Raji (cell line): ENCODE measurements at regions not wholly inside any gene's neighbourhood (a gene's known extent, or its start where the extent isn't known, plus 50 kb on each side); places are given as distances from the start of the nearest gene placed in this dataset.

Source experiments
- POLR2A ChIP-seq: IDR thresholded peaks from 2 replicates; pipeline ENCODE4 v1.6.1; 2011; ENCODE audit warnings: low read depth, low read length, control low read depth; ENCODE audit not compliant: insufficient read depth

DNA sequence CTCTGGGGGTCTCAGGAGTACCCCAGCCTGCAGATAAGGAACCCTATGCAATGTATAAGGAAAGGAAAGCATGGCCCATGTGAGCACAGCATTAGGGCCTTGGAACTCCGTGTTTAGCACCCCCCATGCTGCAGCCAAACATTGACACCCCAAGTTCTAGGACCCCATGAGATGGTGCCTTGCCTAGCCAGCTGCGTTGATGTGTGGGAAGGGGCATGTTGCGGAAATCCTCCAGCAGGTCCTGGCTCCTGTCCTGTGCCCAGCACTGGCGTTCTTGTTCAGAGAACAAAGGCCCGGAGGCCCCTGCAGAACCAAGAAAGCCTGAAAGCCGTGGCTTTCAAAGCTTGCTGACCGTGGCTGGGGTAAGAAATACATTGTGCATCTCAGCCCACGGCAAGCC is 99.4 kb upstream of the DIO3 start:
- TF ChIP-seq POLR2A: no peak

GRCh38 chr14:101462726-101463565 is 98.3 kb upstream of the DIO3 start:
- no peak for TF ChIP-seq POLR2A

GRCh38 chr14:101463566-101464171 is 97.6 kb upstream of the DIO3 start:
- TF ChIP-seq POLR2A: no peak

DNA sequence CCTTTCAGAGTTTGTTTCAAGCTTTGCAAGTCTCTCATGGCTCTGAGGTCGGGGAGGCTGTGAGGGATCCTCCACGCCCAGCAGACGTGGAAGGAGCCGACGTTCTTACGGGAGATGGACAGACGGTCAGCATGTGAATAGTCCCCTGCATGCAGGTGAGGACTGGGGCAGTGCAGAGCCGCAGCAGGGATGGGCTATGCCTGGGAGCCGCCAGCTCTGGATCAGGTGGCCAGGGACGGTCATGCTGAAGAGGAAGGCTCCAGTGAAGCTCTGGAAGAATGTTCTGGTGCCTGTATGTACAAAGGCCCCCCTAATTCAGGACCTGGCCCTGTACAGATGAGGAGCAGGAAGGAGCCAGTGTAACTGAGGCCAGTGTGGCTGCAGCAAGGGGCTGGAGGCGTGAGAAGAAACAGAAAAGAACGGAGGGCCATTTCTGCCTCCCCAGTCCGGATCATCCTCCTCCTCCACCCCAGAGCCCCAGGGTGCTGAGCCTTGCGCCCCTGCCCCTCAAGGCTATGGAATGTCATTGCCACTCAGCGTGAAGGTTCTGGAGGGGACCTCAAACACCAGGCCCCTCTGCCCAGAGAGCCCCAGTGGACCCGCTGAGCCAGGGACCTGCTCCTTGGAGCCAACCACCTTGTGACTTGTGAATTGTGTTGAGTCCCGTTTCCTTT is 96.8 kb upstream of the DIO3 start:
- TF ChIP-seq POLR2A: no peak

- no peak for TF ChIP-seq POLR2A
These were observed 96.1 kb upstream of the DIO3 start for GRCh38 chr14:101464984-101465794.

- no peak for TF ChIP-seq POLR2A
These were observed 95.4 kb upstream of the DIO3 start for GRCh38 chr14:101465795-101466448.

GRCh38 chr14:101466456-101467180 is 94.7 kb upstream of the DIO3 start:
- TF ChIP-seq POLR2A: no peak

DNA sequence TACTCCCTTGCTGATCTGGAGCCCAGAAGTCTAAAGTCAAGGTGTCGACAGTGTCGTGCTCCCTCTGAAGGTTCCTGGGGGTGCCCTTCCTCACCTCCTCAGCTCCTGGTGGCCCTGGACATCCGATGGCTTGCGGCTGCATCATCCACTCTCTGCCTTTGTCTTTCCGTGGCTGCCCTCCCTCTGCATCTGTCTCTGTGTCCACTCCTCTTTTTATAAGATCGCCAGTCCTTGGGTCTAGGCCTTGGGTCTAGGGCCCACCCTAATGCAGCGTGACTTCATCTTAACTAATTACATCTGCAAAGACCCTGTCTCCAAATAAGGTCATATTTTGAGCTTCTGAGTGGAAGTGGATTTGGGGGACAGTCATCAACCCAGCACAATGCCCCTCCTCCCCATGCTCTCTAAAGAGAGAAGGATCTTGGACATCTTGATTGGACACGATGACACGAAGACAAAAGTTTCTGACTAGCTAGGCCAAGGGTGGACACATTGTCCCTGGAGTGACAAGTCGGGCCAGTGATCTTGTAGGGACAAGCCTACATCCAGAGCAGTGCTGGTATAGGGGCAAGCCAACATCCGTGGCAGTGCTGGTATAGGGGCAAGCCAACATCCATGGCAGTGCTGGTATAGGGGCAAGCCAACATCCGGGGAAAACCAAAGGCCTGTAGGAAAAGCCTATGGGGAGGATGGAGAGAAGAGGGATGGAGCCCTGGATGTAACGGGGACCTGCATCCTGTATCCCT is 93.9 kb upstream of the DIO3 start:
- no peak for TF ChIP-seq POLR2A

DNA sequence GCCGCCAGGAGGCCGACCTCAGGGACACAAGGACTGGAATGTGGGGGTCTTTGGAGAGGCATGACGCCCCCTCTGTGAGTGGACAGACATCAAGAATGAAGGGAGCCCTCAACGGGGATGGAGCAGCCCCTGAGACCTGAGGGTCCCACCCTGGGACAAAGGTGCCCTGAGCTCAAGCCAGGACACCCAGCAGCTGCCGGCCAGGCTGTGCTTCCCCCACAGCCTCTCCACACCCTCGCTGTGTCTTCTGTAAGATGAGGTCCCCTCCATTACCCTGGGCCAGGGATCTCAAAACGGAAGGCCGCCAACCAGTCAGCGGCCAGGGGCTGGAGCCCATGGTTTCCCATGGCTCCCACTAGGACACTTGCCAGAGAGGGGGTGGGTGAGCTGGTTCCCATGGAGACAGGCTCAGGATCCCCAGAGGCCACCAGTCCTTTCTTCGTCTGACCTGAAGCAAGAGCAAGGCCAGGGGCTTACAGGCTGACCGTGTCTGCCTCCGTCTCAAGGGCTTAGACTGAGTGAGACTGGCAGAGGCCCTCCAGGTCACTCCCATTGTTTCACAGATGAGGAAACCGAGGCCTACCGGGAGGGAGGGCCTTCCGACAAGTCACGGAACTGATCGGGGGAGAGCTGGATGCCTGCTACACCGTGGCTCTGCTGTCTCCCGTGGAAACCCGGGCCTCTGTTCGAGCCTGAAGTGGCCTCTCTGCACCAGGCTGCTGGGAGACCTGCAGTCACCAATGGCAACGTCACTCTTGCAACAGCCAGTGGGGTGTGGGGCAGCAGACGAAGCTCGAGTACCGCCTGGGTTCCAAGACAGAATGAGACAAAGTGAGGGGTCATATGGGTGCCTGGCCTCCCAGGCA is 91.7 kb upstream of the DIO3 start:
- TF ChIP-seq POLR2A: no peak

DNA sequence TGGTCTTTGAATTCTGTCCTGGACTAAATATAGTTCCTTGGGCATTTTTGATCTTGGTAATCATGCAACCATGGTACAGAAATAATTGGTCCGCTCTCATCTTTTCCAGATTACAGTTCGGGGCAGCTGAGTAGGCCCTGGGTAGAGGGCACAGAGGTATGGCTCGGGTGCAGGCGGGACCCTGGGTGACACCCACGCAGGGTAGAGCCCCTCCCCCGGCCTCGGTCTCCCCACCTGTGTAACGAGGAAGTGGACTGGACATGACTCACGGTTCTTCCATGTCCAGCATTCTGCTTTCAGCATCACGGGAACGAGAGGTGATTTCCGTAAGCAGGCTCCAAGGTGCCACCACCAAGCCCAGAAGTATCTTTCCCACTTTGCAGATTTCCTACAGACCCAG is 91.0 kb upstream of the DIO3 start:
- no peak for TF ChIP-seq POLR2A

GRCh38 chr14:101471723-101472517 is 89.4 kb upstream of the DIO3 start:
- TF ChIP-seq POLR2A: no peak

DNA sequence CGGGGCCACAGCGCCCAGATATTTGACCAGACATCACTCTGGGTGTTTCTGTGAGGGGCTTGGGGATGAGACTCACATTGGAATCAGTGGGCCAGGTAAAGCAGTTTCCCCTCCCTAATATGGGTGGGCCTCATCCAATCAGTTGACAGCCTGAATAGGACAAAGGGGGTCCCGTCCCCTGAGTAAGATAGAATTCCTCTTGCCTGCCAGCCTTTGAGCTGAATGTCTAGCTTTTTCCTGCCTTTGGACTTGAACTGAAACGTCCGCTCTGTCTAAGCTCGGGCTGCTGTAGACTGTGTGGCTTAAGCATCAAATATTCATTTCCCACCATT is 88.8 kb upstream of the DIO3 start:
- TF ChIP-seq POLR2A: no peak

DNA sequence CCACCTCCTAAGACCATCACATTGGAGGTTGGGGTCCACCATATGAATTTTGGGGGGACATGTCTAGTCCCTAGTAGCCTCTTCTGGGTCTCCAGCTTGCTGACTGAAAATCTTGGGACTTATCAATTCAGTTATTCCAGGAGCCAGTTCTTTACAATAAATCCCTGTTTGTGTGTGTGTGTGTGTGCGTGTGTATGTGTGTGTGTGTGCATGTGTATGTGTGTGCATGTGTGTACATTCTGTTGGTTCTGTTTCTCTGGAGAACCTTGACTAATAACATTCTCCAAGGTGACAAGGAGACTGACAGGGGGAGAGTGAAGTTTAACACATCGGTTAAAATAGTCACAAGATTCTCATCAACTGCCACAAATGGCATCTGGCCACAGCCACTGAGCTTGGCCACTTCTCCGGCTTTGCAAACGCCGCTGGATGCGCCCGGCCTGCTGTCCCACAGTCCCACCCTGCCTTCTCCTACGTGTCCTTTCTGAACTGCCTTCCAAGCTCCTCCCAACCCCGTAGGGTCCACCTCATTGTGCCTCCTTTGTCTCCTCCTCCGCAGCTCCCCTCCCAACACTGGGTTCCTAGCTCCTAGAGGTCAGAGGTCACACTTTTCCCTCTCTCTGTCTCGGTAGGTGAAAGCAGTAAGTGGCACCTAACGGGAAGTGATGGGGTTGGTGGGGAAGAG is 88.1 kb upstream of the DIO3 start:
- no peak for TF ChIP-seq POLR2A
